ENCODE measurements at regions not wholly inside any gene's neighbourhood (a gene's known extent, or its start where the extent isn't known, plus 50 kb on each side); places are given as distances from the start of the nearest gene placed in this dataset.

DNA sequence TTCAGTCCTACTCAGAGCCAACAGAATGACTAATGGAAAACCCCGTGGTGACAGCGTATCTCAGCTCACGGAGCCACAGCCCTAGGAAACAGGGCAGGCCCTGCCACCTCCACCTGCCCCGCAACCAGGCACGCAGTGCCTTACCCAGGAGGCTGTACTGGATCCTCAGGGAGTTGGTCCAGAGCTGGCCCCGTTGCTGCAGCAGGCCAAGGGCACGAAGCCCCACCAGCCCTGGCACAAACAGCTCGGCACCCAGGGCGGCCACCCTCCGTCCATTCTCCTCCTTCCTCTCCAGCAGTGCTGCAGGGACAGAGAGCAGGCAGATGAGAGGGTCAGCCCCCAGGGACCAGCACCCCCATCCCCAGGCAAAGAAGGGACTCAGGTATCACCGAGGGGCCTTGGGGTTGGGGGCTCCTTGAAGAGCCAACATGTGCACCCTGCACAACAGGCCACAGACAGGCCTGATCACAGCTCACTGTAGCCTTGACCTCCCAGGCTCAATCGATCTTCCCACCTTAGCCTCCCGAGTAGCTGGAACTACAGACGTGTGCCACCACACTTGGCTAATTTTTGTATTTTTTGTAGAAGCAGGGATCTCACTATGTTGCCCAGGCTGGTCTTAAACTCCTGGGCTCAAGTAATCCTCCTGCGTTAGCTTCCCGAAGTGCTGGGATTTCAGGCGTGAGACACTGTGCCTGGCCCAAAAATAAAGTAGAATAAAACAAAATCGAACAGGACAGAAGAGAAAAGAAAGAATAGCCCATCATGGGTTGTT, 115.7 kb downstream of the RMI2 start:
- in situ Hi-C loops (cut with MboI) = no loop called here
- no peaks in the 10 kb centered on the region for H3K36me3 ChIP-seq (ENCODE audit: control insufficient read depth in 2 of 2, insufficient read depth in 2 of 2, low read length in 1 of 2)
- H3K9me3 ChIP-seq (replicated peaks; ENCODE audit: control insufficient read depth, insufficient read depth, low read length) = no peaks in the 10 kb centered on the region
- H3K27ac ChIP-seq (ENCODE audit: control insufficient read depth, insufficient read depth) = no peak overlapping the region
- no peak overlapping the region for H3K4me3 ChIP-seq
- no peak for TF ChIP-seq MEF2A (IDR thresholded peaks at IDR 0.05; ENCODE audit: insufficient read depth, low read depth, low read length)
- TF ChIP-seq ZNF24 (IDR thresholded peaks at IDR 0.05) = no peak
- no peak for TF ChIP-seq FOXK2 (IDR thresholded peaks at IDR 0.05)
- no peak for TF ChIP-seq SP1 (IDR thresholded peaks at IDR 0.05; ENCODE audit: low read depth, low read length)
- TF ChIP-seq RAD21 (IDR thresholded peaks at IDR 0.05; ENCODE audit: insufficient read depth, low read depth, low read length) = no peak
- no peak for TF ChIP-seq TARDBP (IDR thresholded peaks at IDR 0.05; ENCODE audit: borderline replicate concordance)
- no peak for TF ChIP-seq ASH2L (IDR thresholded peaks at IDR 0.05; ENCODE audit: borderline replicate concordance, low read depth)
- TF ChIP-seq, protein P1, sequence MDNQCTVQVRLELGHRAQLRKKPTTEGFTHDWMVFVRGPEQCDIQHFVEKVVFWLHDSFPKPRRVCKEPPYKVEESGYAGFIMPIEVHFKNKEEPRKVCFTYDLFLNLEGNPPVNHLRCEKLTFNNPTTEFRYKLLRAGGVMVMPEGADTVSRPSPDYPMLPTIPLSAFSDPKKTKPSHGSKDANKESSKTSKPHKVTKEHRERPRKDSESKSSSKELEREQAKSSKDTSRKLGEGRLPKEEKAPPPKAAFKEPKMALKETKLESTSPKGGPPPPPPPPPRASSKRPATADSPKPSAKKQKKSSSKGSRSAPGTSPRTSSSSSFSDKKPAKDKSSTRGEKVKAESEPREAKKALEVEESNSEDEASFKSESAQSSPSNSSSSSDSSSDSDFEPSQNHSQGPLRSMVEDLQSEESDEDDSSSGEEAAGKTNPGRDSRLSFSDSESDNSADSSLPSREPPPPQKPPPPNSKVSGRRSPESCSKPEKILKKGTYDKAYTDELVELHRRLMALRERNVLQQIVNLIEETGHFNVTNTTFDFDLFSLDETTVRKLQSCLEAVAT (IDR thresholded peaks at IDR 0.05) = no peak
- TF ChIP-seq KLF5 (IDR thresholded peaks at IDR 0.05; ENCODE audit: partially characterized antibody) = no peak
- no peak for TF ChIP-seq TCF7 (IDR thresholded peaks at IDR 0.05; ENCODE audit: borderline replicate concordance)
- no peak for TF ChIP-seq NFYB (IDR thresholded peaks at IDR 0.05; ENCODE audit: insufficient read depth, low read depth, low read length)
- TF ChIP-seq ATF7 (IDR thresholded peaks at IDR 0.05; ENCODE audit: low read depth) = no peak
- no peaks in the 10 kb centered on the region for H3K4me1 ChIP-seq (ENCODE audit: control insufficient read depth, insufficient read depth, low read length)
- no peak for DNase-seq (ENCODE audit: low read depth, low spot score)
- no peaks in the 10 kb centered on the region for H3K27me3 ChIP-seq (replicated peaks in 1 of 2; ENCODE audit: control insufficient read depth in 2 of 2, insufficient read depth in 2 of 2, low read length in 1 of 2)
- ATAC-seq = peak; percentile 34; the same call in 2 of the 3 replicates
- no peaks in the 10 kb centered on the region for H4K20me1 ChIP-seq (ENCODE audit: control insufficient read depth, insufficient read depth)
- H3K4me2 ChIP-seq (ENCODE audit: control insufficient read depth, insufficient read depth) = no peak overlapping the region
- H3K79me2 ChIP-seq (ENCODE audit: control insufficient read depth, insufficient read depth, low read length) = no peaks in the 10 kb centered on the region
- ChIA-PET CTCF (interaction anchor here (1.8 kb wide), 1 partner anchor 71 kb away, joined by 3 read pairs; no protein-coding TSS in a partner anchor), POLR2A (interaction anchor here (0.6 kb wide), 1 partner anchor 329 kb away, joined by 3 read pairs; no protein-coding TSS in a partner anchor), SMC1A (ENCODE audit: uncharacterized antibody, unreplicated experiment) (interaction anchor here (0.7 kb wide), 1 partner anchor 15 kb away, joined by 3 read pairs; no protein-coding TSS in a partner anchor), RAD21 (ENCODE audit: unreplicated experiment) (no interaction called here)
- H3K9ac ChIP-seq (ENCODE audit: control insufficient read depth, insufficient read depth, low read length) = no peak overlapping the region
- no peak for FAIRE-seq
- no TSS peak for BruUV-seq (replicated peaks)
- no peak overlapping the region for H2AFZ ChIP-seq (ENCODE audit: control insufficient read depth, low read depth, low read length)
- WGBS (ENCODE audit: insufficient coverage, insufficient replicate concordance, low lambda C conversion rate, missing lambda C conversion rate) = 43% methylated on average over 18 of the region's 18 CpGs
- intact Hi-C loops (cut with micrococcal nuclease; ENCODE audit: unreplicated experiment) = no loop called here

All from GM12878 (cell line).